ENCODE measurements at regions not wholly inside any gene's neighbourhood (a gene's known extent, or its start where the extent isn't known, plus 50 kb on each side); places are given as distances from the start of the nearest gene placed in this dataset.

GRCh38 chr20:4560667-4561066 is 125.6 kb upstream of the PRNP start:
- DNase-seq (ENCODE audit: low read depth in 2 of 3, low spot score in 2 of 3): no peak

- no peak for DNase-seq (ENCODE audit: low read depth in 2 of 3, low spot score in 2 of 3)
These were observed 126.3 kb upstream of the PRNP start for GRCh38 chr20:4559906-4560305.

- DNase-seq (ENCODE audit: low read depth in 2 of 3, low spot score in 2 of 3): no peak
These were observed 127.2 kb upstream of the PRNP start for GRCh38 chr20:4559106-4559505.

- DNase-seq (ENCODE audit: low read depth in 2 of 3, low spot score in 2 of 3): no peak
These were observed 129.5 kb upstream of the PRNP start for GRCh38 chr20:4556781-4557180.

GRCh38 chr20:4555188-4555890 is 130.9 kb upstream of the PRNP start:
- no peak for DNase-seq (ENCODE audit: low read depth in 2 of 3, low spot score in 2 of 3)

GRCh38 chr20:4554346-4554745 is 131.9 kb upstream of the PRNP start:
- no peak for DNase-seq (ENCODE audit: low read depth in 2 of 3, low spot score in 2 of 3)

GRCh38 chr20:4552075-4552640 is 134.1 kb upstream of the PRNP start:
- no peak for DNase-seq (ENCODE audit: low read depth in 2 of 3, low spot score in 2 of 3)

- DNase-seq (ENCODE audit: low read depth in 2 of 3, low spot score in 2 of 3): no peak
These were observed 135.5 kb upstream of the PRNP start for GRCh38 chr20:4550740-4551139.

- DNase-seq (ENCODE audit: low read depth in 2 of 3, low spot score in 2 of 3): no peak
These were observed 136.5 kb upstream of the PRNP start for GRCh38 chr20:4549711-4550259.

GRCh38 chr20:4548552-4548951 is 137.7 kb upstream of the PRNP start:
- DNase-seq (ENCODE audit: low read depth in 2 of 3, low spot score in 2 of 3): no peak

GRCh38 chr20:4546786-4547185 is 139.5 kb upstream of the PRNP start:
- no peak for DNase-seq (ENCODE audit: low read depth in 2 of 3, low spot score in 2 of 3)

GRCh38 chr20:4546342-4546741 is 139.9 kb upstream of the PRNP start:
- no peak for DNase-seq (ENCODE audit: low read depth in 2 of 3, low spot score in 2 of 3)

- DNase-seq (ENCODE audit: low read depth in 2 of 3, low spot score in 2 of 3): no peak
These were observed 140.7 kb upstream of the PRNP start for GRCh38 chr20:4545526-4545925.

GRCh38 chr20:4544765-4545164 is 141.5 kb upstream of the PRNP start:
- DNase-seq (ENCODE audit: low read depth in 2 of 3, low spot score in 2 of 3): no peak

- no peak for DNase-seq (ENCODE audit: low read depth in 2 of 3, low spot score in 2 of 3)
These were observed 144.0 kb upstream of the PRNP start for GRCh38 chr20:4542270-4542669.

- DNase-seq (ENCODE audit: low read depth in 2 of 3, low spot score in 2 of 3): no peak
These were observed 151.9 kb upstream of the PRNP start for GRCh38 chr20:4534315-4534714.

GRCh38 chr20:4533368-4534133 is 152.7 kb upstream of the PRNP start:
- DNase-seq (ENCODE audit: low read depth in 2 of 3, low spot score in 2 of 3): no peak

GRCh38 chr20:4532772-4533171 is 153.5 kb upstream of the PRNP start:
- no peak for DNase-seq (ENCODE audit: low read depth in 2 of 3, low spot score in 2 of 3)

GRCh38 chr20:4524792-4525191 is 161.5 kb upstream of the PRNP start:
- no peak for DNase-seq (ENCODE audit: low read depth in 2 of 3, low spot score in 2 of 3)

GRCh38 chr20:4524307-4524706 is 161.9 kb upstream of the PRNP start:
- no peak for DNase-seq (ENCODE audit: low read depth in 2 of 3, low spot score in 2 of 3)

- DNase-seq (ENCODE audit: low read depth in 2 of 3, low spot score in 2 of 3): no peak
These were observed 163.9 kb upstream of the PRNP start for GRCh38 chr20:4522310-4522709.
